ENCODE measurements at regions not wholly inside any gene's neighbourhood (a gene's known extent, or its start where the extent isn't known, plus 50 kb on each side); places are given as distances from the start of the nearest gene placed in this dataset.

- Histone ChIP-seq H3K4me3 (no peak overlapping the region), H3K4me1 (ENCODE audit: control insufficient read depth in 5 of 5, insufficient read depth in 5 of 5, low read length in 5 of 5) (no peaks in the 10 kb centered on the region), H3K36me3 (ENCODE audit: control insufficient read depth in 4 of 4, insufficient read depth in 4 of 4, low read length in 4 of 4) (no peaks in the 10 kb centered on the region), H3K27ac (ENCODE audit: low read depth in 1 of 2, low read length in 1 of 2) (no peak overlapping the region), H3K27me3 (ENCODE audit: control insufficient read depth in 3 of 3, insufficient read depth in 3 of 3, low read length in 2 of 3) (peaks cover 0 to 3% (median 0%) of the 10 kb centered on the region in 3 donors), H3K9me3 (ENCODE audit: control insufficient read depth in 4 of 4, insufficient read depth in 3 of 4, low read length in 3 of 4) (no peaks in the 10 kb centered on the region), H3K9ac (ENCODE audit: insufficient read depth in 1 of 2, low read length in 2 of 2) (no peak overlapping the region)
- no peak for DNase-seq
- no peak for TF ChIP-seq CTCF (IDR thresholded peaks at IDR 0.05; ENCODE audit: control extremely low read depth, extremely low read depth)
- no peak for ATAC-seq (ENCODE audit: insufficient read depth, low FRiP score)
- WGBS, 2 donors = 80 to 81% methylated on average over 3 of the region's 3 CpGs
Measured at GRCh38 chr14:98278800-98279199, 993.2 kb downstream of the BCL11B start.

GRCh38 chr14:98280436-98280835 lies 991.6 kb downstream of the BCL11B start:
- DNase-seq = no peak
- TF ChIP-seq CTCF (IDR thresholded peaks at IDR 0.05; ENCODE audit: control extremely low read depth, extremely low read depth) = no peak
- Histone ChIP-seq H3K9me3 (ENCODE audit: control insufficient read depth in 4 of 4, insufficient read depth in 3 of 4, low read length in 3 of 4) (peaks cover 0 to 2% (median under 1%) of the 10 kb centered on the region in 4 donors), H3K36me3 (ENCODE audit: control insufficient read depth in 4 of 4, insufficient read depth in 4 of 4, low read length in 4 of 4) (no peaks in the 10 kb centered on the region), H3K4me3 (no peak overlapping the region), H3K9ac (ENCODE audit: insufficient read depth in 1 of 2, low read length in 2 of 2) (no peak overlapping the region), H3K4me1 (ENCODE audit: control insufficient read depth in 5 of 5, insufficient read depth in 5 of 5, low read length in 5 of 5) (no peaks in the 10 kb centered on the region), H3K27me3 (ENCODE audit: control insufficient read depth in 3 of 3, insufficient read depth in 3 of 3, low read length in 2 of 3) (peaks cover 0 to 3% (median 0%) of the 10 kb centered on the region in 3 donors), H3K27ac (ENCODE audit: low read depth in 1 of 2, low read length in 1 of 2) (no peak overlapping the region)
- no peak for ATAC-seq (ENCODE audit: insufficient read depth, low FRiP score)
- 81 to 85% methylated on average over 5 of the region's 5 CpGs for WGBS, 2 donors

GRCh38 chr14:98288825-98289224 lies 983.2 kb downstream of the BCL11B start:
- H3K27me3 ChIP-seq (ENCODE audit: control insufficient read depth in 3 of 3, insufficient read depth in 3 of 3, low read length in 2 of 3) = no peaks in the 10 kb centered on the region
- ATAC-seq (ENCODE audit: insufficient read depth, low FRiP score) = no peak
- H3K9ac ChIP-seq (ENCODE audit: insufficient read depth in 1 of 2, low read length in 2 of 2) = no peak overlapping the region
- no peaks in the 10 kb centered on the region for H3K36me3 ChIP-seq (ENCODE audit: control insufficient read depth in 4 of 4, insufficient read depth in 4 of 4, low read length in 4 of 4)
- TF ChIP-seq CTCF (IDR thresholded peaks at IDR 0.05; ENCODE audit: control extremely low read depth, extremely low read depth) = no peak
- H3K27ac ChIP-seq (ENCODE audit: low read depth in 1 of 2, low read length in 1 of 2) = no peak overlapping the region
- no peak overlapping the region for H3K4me3 ChIP-seq
- 80 to 85% methylated on average over 6 of the region's 6 CpGs for WGBS, 2 donors
- DNase-seq = no peak
- peaks cover 0 to 8% (median 1%) of the 10 kb centered on the region in 4 donors for H3K9me3 ChIP-seq (ENCODE audit: control insufficient read depth in 4 of 4, insufficient read depth in 3 of 4, low read length in 3 of 4)
- peaks cover 0 to 1% (median 0%) of the 10 kb centered on the region in 5 donors for H3K4me1 ChIP-seq (ENCODE audit: control insufficient read depth in 5 of 5, insufficient read depth in 5 of 5, low read length in 5 of 5)

GRCh38 chr14:98290596-98290995 lies 981.4 kb downstream of the BCL11B start:
- ATAC-seq (ENCODE audit: insufficient read depth, low FRiP score) (no peak), DNase-seq (no peak)
- Histone ChIP-seq H3K9ac (ENCODE audit: insufficient read depth in 1 of 2, low read length in 2 of 2) (no peak overlapping the region), H3K27ac (ENCODE audit: low read depth in 1 of 2, low read length in 1 of 2) (no peak overlapping the region), H3K36me3 (ENCODE audit: control insufficient read depth in 4 of 4, insufficient read depth in 4 of 4, low read length in 4 of 4) (no peaks in the 10 kb centered on the region), H3K4me1 (ENCODE audit: control insufficient read depth in 5 of 5, insufficient read depth in 5 of 5, low read length in 5 of 5) (peaks cover 0 to 3% (median 0%) of the 10 kb centered on the region in 5 donors), H3K9me3 (ENCODE audit: control insufficient read depth in 4 of 4, insufficient read depth in 3 of 4, low read length in 3 of 4) (peaks cover 0 to 6% (median 0%) of the 10 kb centered on the region in 4 donors), H3K27me3 (ENCODE audit: control insufficient read depth in 3 of 3, insufficient read depth in 3 of 3, low read length in 2 of 3) (no peaks in the 10 kb centered on the region), H3K4me3 (no peak overlapping the region)
- no peak for TF ChIP-seq CTCF (IDR thresholded peaks at IDR 0.05; ENCODE audit: control extremely low read depth, extremely low read depth)
- WGBS, 2 donors = 77 to 85% methylated on average over 4 of the region's 4 CpGs

Data from lung (tissue), 11 donors.